ENCODE measurements at regions not wholly inside any gene's neighbourhood (a gene's known extent, or its start where the extent isn't known, plus 50 kb on each side); places are given as distances from the start of the nearest gene placed in this dataset.
"Not testable (repeated sequence)": the region's sequence is repeated elsewhere in the genome, so short reads cannot be mapped to it uniquely, and the experiment has no call there.

DNA sequence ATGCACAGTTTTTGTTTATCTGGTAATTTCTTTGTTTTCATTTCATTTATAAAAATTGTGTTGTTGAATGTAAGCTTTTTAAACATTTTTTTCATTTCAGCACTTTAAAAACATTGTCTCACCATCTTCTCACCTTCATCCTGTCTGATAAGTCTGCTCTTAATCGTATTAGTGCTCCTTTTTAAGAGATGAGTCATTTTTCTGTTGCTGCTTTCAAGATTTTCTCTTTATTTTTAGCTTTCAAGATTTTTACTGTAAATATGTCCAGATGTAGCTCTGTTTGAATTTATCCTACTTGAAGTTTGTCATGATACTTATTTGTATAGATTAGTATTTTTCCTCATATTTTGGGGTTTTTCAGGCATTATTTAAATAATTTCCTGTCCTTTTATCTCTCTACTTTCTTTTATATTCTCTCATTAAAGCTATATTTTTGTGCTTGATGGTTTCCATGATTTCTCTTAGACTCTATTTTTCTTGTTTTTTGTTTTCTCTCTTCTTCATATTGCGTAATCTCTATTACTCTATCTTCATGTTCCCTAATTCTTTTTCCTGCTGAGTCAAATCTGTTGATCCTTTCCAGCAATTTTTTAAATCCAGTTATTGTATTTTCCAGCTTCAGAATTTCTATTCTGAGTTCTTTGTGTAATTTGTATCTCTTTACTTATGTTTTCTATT lies 1400.4 kb upstream of the PCDH7 start:
- DNase-seq (ENCODE audit: low read depth, low spot score), result no peak
- Histone ChIP-seq H3K4me1 (ENCODE audit: insufficient read depth, insufficient read length) (no peaks in the 10 kb centered on the region), H3K27me3 (ENCODE audit: insufficient read depth, insufficient read length) (no peaks in the 10 kb centered on the region), H3K4me3 (ENCODE audit: insufficient read length, low read depth) (no peak overlapping the region), H3K9ac (ENCODE audit: insufficient read length, low read depth) (no peak overlapping the region), H3K36me3 (ENCODE audit: insufficient read depth, insufficient read length, low read length) (no peaks in the 10 kb centered on the region), H3K9me3 (ENCODE audit: insufficient read depth, low read length) (no peaks in the 10 kb centered on the region)
- TF ChIP-seq ZNF274 (IDR thresholded peaks at IDR 0.05; ENCODE audit: low read depth, low read length), result no peak
- no peak for TF ChIP-seq SUZ12 (IDR thresholded peaks at IDR 0.05; ENCODE audit: extremely low read depth, insufficient read depth, insufficient read length)
- TF ChIP-seq YY1 (IDR thresholded peaks at IDR 0.05; ENCODE audit: insufficient read depth, insufficient read length), result no peak

DNA sequence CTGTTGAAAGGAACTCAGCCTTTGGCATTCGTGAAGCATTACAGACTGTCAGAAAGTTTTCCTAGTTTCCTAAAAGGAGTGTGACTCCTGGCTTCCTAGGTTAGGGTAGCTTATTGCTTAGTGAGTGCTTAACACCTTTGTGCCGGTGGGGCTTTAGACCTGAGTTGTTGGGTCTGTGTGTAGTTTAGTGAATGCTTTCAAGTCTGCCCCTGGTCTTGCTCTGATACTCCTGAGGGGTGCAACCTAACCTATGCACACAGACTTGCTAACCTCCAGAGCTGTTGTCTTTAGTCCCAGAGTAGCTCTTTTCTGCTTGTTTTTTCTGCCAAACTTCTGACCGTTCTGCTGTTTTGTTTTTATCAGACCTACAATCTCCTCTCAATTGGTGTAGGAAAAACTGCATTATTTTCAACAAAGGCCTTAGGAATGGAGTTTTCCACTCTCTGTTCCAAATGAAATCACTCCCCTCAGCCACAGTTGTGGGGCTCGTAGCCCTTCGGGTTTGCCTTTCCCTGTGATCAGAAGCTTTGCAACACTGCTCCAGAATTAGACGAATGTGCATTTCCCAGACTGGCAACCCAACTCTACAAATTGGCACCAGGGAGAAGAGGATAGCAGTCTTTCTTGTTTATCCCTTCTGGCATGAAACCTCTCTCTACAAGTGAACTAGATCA lies 1399.1 kb upstream of the PCDH7 start:
- Histone ChIP-seq H3K4me1 (ENCODE audit: insufficient read depth, insufficient read length) (no peaks in the 10 kb centered on the region), H3K27me3 (ENCODE audit: insufficient read depth, insufficient read length) (no peaks in the 10 kb centered on the region), H3K36me3 (ENCODE audit: insufficient read depth, insufficient read length, low read length) (no peaks in the 10 kb centered on the region), H3K9me3 (ENCODE audit: insufficient read depth, low read length) (no peaks in the 10 kb centered on the region), H3K9ac (ENCODE audit: insufficient read length, low read depth) (no peak overlapping the region), H3K4me3 (ENCODE audit: insufficient read length, low read depth) (no peak overlapping the region)
- TF ChIP-seq YY1 (IDR thresholded peaks at IDR 0.05; ENCODE audit: insufficient read depth, insufficient read length), result no peak
- no peak for DNase-seq (ENCODE audit: low read depth, low spot score)

DNA sequence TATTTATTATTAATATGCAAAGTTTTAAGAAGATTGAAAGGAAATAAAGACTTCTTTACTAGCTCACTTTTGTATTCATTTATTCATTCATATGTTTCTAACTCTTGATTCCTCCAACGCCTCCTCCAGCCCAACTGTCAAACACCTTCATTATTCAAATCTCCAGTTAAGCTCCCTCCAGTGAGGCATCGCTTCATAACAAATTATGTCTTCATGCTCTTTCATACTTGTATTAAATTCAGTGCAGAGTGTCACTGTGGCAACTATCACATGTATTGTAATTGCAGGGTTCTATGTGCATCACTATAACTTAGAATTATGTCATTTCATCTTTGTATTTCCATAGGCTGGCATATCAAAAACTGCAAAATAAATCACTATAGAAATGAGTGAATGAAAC lies 1394.2 kb upstream of the PCDH7 start:
- TF ChIP-seq SUZ12 (IDR thresholded peaks at IDR 0.05; ENCODE audit: extremely low read depth, insufficient read depth, insufficient read length) (no peak), ZNF274 (IDR thresholded peaks at IDR 0.05; ENCODE audit: low read depth, low read length) (no peak), YY1 (IDR thresholded peaks at IDR 0.05; ENCODE audit: insufficient read depth, insufficient read length) (no peak)
- no peak for DNase-seq (ENCODE audit: low read depth, low spot score)
- H3K9ac ChIP-seq (ENCODE audit: insufficient read length, low read depth), result no peak overlapping the region
- no peaks in the 10 kb centered on the region for H3K27me3 ChIP-seq (ENCODE audit: insufficient read depth, insufficient read length)
- no peak overlapping the region for H3K4me3 ChIP-seq (ENCODE audit: insufficient read length, low read depth)
- H3K4me1 ChIP-seq (ENCODE audit: insufficient read depth, insufficient read length), result no peaks in the 10 kb centered on the region
- H3K9me3 ChIP-seq (ENCODE audit: insufficient read depth, low read length), result no peaks in the 10 kb centered on the region
- no peaks in the 10 kb centered on the region for H3K36me3 ChIP-seq (ENCODE audit: insufficient read depth, insufficient read length, low read length)

DNA sequence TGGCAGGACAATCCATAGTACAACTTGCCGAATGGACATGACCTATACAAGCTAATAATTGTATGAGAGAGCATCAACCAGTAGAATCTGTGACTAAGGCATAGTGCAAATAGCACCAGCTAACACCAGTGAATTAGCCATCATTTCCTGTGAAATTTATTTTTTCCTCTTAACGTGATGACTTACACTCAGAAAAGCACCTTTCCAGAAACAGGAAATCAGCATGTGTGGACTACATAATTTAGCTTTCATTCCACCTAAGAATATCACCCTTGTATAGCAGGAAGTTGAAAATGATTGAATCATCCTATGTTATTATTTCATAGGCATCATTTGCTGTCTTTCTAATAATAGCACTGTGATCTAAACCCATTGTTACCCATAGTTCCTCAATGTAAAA lies 1393.4 kb upstream of the PCDH7 start:
- Histone ChIP-seq H3K27me3 (ENCODE audit: insufficient read depth, insufficient read length) (no peaks in the 10 kb centered on the region), H3K36me3 (ENCODE audit: insufficient read depth, insufficient read length, low read length) (no peaks in the 10 kb centered on the region), H3K4me3 (ENCODE audit: insufficient read length, low read depth) (no peak overlapping the region), H3K9me3 (ENCODE audit: insufficient read depth, low read length) (no peaks in the 10 kb centered on the region), H3K4me1 (ENCODE audit: insufficient read depth, insufficient read length) (no peaks in the 10 kb centered on the region), H3K9ac (ENCODE audit: insufficient read length, low read depth) (no peak overlapping the region)
- TF ChIP-seq SUZ12 (IDR thresholded peaks at IDR 0.05; ENCODE audit: extremely low read depth, insufficient read depth, insufficient read length) (no peak), ZNF274 (IDR thresholded peaks at IDR 0.05; ENCODE audit: low read depth, low read length) (no peak), YY1 (IDR thresholded peaks at IDR 0.05; ENCODE audit: insufficient read depth, insufficient read length) (no peak)
- DNase-seq (ENCODE audit: low read depth, low spot score), result no peak

DNA sequence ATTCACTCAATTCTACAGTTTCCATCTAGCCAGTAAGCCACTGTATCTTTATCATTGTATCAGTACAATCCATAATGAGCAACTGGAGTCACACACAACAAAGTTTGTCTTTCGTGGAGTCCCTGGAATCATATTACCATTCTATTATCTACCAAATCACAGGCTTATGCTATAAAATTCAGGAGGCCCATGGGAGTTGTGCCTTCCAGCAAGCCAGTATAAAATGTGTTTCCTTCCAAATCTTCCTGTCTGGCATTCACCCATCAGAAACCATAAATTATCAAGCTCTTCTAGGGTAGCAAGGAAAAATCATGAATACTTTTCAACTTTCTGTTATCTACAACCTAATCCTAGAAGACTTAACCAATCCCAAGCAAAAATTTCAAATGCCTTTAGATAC lies 1383.3 kb upstream of the PCDH7 start:
- TF ChIP-seq YY1 (IDR thresholded peaks at IDR 0.05; ENCODE audit: insufficient read depth, insufficient read length) (no peak), ZNF274 (IDR thresholded peaks at IDR 0.05; ENCODE audit: low read depth, low read length) (no peak), SUZ12 (IDR thresholded peaks at IDR 0.05; ENCODE audit: extremely low read depth, insufficient read depth, insufficient read length) (no peak)
- no peaks in the 10 kb centered on the region for H3K4me1 ChIP-seq (ENCODE audit: insufficient read depth, insufficient read length)
- no peaks in the 10 kb centered on the region for H3K9me3 ChIP-seq (ENCODE audit: insufficient read depth, low read length)
- no peak overlapping the region for H3K4me3 ChIP-seq (ENCODE audit: insufficient read length, low read depth)
- H3K9ac ChIP-seq (ENCODE audit: insufficient read length, low read depth), result no peak overlapping the region
- no peaks in the 10 kb centered on the region for H3K27me3 ChIP-seq (ENCODE audit: insufficient read depth, insufficient read length)
- no peak for DNase-seq (ENCODE audit: low read depth, low spot score)
- no peaks in the 10 kb centered on the region for H3K36me3 ChIP-seq (ENCODE audit: insufficient read depth, insufficient read length, low read length)

DNA sequence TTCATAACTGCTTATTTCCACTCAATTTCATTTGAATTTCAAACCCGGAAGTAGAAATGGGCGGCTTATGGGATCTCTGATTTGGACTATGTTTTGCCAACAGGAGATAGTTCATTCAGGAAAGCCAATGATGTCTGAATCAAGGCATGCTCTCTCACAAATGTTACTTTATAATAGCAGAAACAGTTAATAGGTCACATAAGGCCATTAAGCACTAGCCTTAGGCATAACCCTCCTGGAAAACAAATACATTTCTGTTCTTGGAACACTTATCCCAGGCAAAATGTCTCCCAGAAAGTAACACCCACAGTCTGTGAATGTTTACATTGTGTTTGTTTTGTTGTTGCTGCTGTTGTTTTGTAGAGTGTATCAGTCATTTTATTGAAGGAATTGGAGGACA lies 1347.2 kb upstream of the PCDH7 start:
- H3K4me1 ChIP-seq (ENCODE audit: insufficient read depth, insufficient read length), result no peaks in the 10 kb centered on the region
- H3K9me3 ChIP-seq (ENCODE audit: insufficient read depth, low read length), result no peaks in the 10 kb centered on the region
- H3K4me3 ChIP-seq (ENCODE audit: insufficient read length, low read depth), result no peak overlapping the region
- H3K27me3 ChIP-seq (ENCODE audit: insufficient read depth, insufficient read length), result no peaks in the 10 kb centered on the region
- no peak overlapping the region for H3K9ac ChIP-seq (ENCODE audit: insufficient read length, low read depth)
- TF ChIP-seq YY1 (IDR thresholded peaks at IDR 0.05; ENCODE audit: insufficient read depth, insufficient read length) (no peak), ZNF274 (IDR thresholded peaks at IDR 0.05; ENCODE audit: low read depth, low read length) (no peak), SUZ12 (IDR thresholded peaks at IDR 0.05; ENCODE audit: extremely low read depth, insufficient read depth, insufficient read length) (no peak)
- DNase-seq (ENCODE audit: low read depth, low spot score), result no peak
- H3K36me3 ChIP-seq (ENCODE audit: insufficient read depth, insufficient read length, low read length), result no peaks in the 10 kb centered on the region

DNA sequence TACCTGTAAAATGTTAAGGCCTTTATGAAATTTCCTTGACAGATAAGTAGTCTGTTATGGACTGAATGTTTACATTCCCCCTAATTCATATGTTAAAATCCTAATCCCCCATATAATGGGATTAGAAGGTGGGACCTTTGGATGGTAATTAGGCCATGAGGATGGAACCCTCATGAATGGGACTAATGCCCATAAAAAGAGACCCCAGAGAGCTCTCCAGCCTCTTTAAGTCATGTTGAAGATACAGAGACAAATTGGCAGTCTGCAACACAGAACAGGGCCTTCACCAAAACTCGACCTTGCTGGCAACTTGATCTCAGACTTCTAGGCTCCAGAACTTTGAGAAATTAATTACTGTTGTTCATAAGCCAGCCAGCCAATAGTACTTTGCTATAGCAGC lies 1344.5 kb upstream of the PCDH7 start:
- no peak for TF ChIP-seq ZNF274 (IDR thresholded peaks at IDR 0.05; ENCODE audit: low read depth, low read length)
- TF ChIP-seq YY1 (IDR thresholded peaks at IDR 0.05; ENCODE audit: insufficient read depth, insufficient read length), result no peak
- no peak for TF ChIP-seq SUZ12 (IDR thresholded peaks at IDR 0.05; ENCODE audit: extremely low read depth, insufficient read depth, insufficient read length)
- no peaks in the 10 kb centered on the region for H3K9me3 ChIP-seq (ENCODE audit: insufficient read depth, low read length)
- no peaks in the 10 kb centered on the region for H3K36me3 ChIP-seq (ENCODE audit: insufficient read depth, insufficient read length, low read length)
- no peak overlapping the region for H3K9ac ChIP-seq (ENCODE audit: insufficient read length, low read depth)
- no peak overlapping the region for H3K4me3 ChIP-seq (ENCODE audit: insufficient read length, low read depth)
- DNase-seq (ENCODE audit: low read depth, low spot score), result peak; percentile 36
- H3K4me1 ChIP-seq (ENCODE audit: insufficient read depth, insufficient read length), result no peaks in the 10 kb centered on the region
- H3K27me3 ChIP-seq (ENCODE audit: insufficient read depth, insufficient read length), result no peaks in the 10 kb centered on the region

DNA sequence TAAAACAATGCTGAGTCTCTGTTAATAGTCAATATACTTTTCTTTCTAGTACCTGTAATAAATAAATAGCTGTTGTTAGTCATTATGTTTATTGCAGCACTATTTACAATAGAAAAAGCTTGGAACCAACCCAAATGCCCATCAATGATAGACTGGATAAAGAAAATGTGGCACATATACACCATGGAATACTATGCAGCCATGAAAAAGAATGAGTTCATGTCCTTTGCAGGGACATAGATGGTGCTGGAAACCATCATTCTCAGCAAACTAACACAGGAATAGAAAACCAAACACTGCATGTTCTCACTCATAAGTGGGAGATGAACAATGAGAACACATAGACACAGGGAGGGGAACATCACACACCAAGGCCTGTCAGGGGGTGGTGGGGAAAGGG lies 1341.9 kb upstream of the PCDH7 start:
- H3K27me3 ChIP-seq (ENCODE audit: insufficient read depth, insufficient read length); H3K4me3 ChIP-seq (ENCODE audit: insufficient read length, low read depth); DNase-seq (ENCODE audit: low read depth, low spot score); H3K9me3 ChIP-seq (ENCODE audit: insufficient read depth, low read length); H3K36me3 ChIP-seq (ENCODE audit: insufficient read depth, insufficient read length, low read length); H3K9ac ChIP-seq (ENCODE audit: insufficient read length, low read depth); H3K4me1 ChIP-seq (ENCODE audit: insufficient read depth, insufficient read length): not testable (repeated sequence)

Measured in NT2/D1 (cell line).